Osteoblast (primary cell): ENCODE measurements at regions not wholly inside any gene's neighbourhood (a gene's known extent, or its start where the extent isn't known, plus 50 kb on each side); places are given as distances from the start of the nearest gene placed in this dataset.

Experiments
- DNase-seq: peaks from one replicate; pipeline ENCODE4 v3.0.0; 2011; ENCODE audit warnings: low spot score, mixed read lengths; ENCODE audit not compliant: insufficient read length; ENCODE audit errors: missing footprints
- H2AFZ ChIP-seq: 2 replicates; pipeline ENCODE4 v1.6.0; 2011; ENCODE audit warnings: mild to moderate bottlenecking, low read length
- H3K27ac ChIP-seq: 2 replicates; pipeline ENCODE4 v1.5.1; 2011; ENCODE audit warnings: mild to moderate bottlenecking, low read depth, low read length, moderate library complexity
- H3K27me3 ChIP-seq: 2 replicates; pipeline ENCODE4 v1.6.0; 2012; ENCODE audit warnings: mild to moderate bottlenecking, control low read depth, inconsistent platforms, low read length, moderate library complexity; ENCODE audit not compliant: insufficient read depth
- H3K36me3 ChIP-seq: 2 replicates; pipeline ENCODE4 v1.5.1; 2011; ENCODE audit warnings: mild to moderate bottlenecking, low read length, control low read depth, moderate library complexity; ENCODE audit not compliant: insufficient read depth
- H3K4me1 ChIP-seq: 2 replicates; pipeline ENCODE4 v1.5.1; 2011; ENCODE audit warnings: mild to moderate bottlenecking, low read length, control low read depth, moderate library complexity; ENCODE audit not compliant: insufficient read depth
- H3K4me2 ChIP-seq: 2 replicates; pipeline ENCODE4 v1.6.0; 2011; ENCODE audit warnings: mild to moderate bottlenecking, low read length; ENCODE audit not compliant: insufficient read depth
- H3K4me3 ChIP-seq: fragments of 200-600 bp; sonication (generic); 3 replicates; pipeline ENCODE4 v1.5.1; 2012; ENCODE audit warnings: mild to moderate bottlenecking, low read length, inconsistent platforms; ENCODE audit not compliant: insufficient read depth
- H3K79me2 ChIP-seq: 2 replicates; pipeline ENCODE4 v1.6.0; 2012; ENCODE audit warnings: mild to moderate bottlenecking, low read length, control low read depth, inconsistent platforms; ENCODE audit not compliant: insufficient read depth
- H3K9me3 ChIP-seq: 2 replicates; pipeline ENCODE4 v1.5.1; 2011; ENCODE audit warnings: low read depth, low read length, control low read depth
- H4K20me1 ChIP-seq: 2 replicates; pipeline ENCODE4 v1.6.0; 2012; ENCODE audit warnings: mild to moderate bottlenecking, low read length, control low read depth; ENCODE audit not compliant: insufficient read depth
- TF ChIP-seq, protein P1 (sequence below): IDR thresholded peaks from 2 replicates; pipeline ENCODE4 v1.5.1; 2011; ENCODE audit warnings: mild to moderate bottlenecking, low read depth, low read length, moderate library complexity; ENCODE audit errors: extremely low read depth

DNA sequence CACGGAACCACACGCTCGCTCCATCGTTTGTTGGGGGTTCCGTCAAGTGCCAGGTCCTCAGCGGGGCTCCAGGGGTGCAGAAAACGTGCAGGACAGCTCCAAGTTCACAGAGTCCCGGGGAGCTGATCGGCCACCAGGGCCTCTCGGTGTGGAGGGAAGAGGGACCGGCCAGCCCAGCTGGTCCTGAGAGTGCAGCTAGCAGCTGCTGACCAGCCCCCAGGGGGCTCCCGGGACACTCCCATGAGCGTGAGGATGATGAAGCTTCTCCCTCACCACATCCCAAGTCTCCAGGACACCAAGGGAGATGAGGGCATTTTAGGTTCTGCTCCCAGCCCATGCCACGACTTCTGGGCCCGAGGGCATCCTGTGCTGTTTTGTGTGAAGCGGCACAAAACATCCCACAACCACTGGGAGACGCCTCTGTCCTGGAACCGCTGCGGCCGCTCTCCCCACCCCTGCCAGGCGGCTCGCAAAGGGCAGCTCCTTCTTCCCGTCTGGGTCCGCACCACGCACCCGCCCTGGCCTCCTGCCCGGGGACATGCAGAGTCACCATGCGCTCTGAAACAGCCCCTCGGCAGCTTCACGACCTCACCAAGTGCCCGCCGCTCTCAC lies 67.5 kb upstream of the IRX4 start:
- no peaks in the 10 kb centered on the region for H3K27me3 ChIP-seq
- no peaks in the 10 kb centered on the region for H3K9me3 ChIP-seq
- no peaks in the 10 kb centered on the region for H3K79me2 ChIP-seq
- no peak overlapping the region for H3K4me3 ChIP-seq
- H4K20me1 ChIP-seq, result no peaks in the 10 kb centered on the region
- no peaks in the 10 kb centered on the region for H3K4me1 ChIP-seq
- no peak overlapping the region for H3K27ac ChIP-seq
- TF ChIP-seq, protein P1, sequence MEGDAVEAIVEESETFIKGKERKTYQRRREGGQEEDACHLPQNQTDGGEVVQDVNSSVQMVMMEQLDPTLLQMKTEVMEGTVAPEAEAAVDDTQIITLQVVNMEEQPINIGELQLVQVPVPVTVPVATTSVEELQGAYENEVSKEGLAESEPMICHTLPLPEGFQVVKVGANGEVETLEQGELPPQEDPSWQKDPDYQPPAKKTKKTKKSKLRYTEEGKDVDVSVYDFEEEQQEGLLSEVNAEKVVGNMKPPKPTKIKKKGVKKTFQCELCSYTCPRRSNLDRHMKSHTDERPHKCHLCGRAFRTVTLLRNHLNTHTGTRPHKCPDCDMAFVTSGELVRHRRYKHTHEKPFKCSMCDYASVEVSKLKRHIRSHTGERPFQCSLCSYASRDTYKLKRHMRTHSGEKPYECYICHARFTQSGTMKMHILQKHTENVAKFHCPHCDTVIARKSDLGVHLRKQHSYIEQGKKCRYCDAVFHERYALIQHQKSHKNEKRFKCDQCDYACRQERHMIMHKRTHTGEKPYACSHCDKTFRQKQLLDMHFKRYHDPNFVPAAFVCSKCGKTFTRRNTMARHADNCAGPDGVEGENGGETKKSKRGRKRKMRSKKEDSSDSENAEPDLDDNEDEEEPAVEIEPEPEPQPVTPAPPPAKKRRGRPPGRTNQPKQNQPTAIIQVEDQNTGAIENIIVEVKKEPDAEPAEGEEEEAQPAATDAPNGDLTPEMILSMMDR, result no peak
- H3K4me2 ChIP-seq, result no peak overlapping the region
- peak; percentile 30 for DNase-seq
- H2AFZ ChIP-seq, result no peak overlapping the region
- H3K36me3 ChIP-seq, result no peaks in the 10 kb centered on the region

DNA sequence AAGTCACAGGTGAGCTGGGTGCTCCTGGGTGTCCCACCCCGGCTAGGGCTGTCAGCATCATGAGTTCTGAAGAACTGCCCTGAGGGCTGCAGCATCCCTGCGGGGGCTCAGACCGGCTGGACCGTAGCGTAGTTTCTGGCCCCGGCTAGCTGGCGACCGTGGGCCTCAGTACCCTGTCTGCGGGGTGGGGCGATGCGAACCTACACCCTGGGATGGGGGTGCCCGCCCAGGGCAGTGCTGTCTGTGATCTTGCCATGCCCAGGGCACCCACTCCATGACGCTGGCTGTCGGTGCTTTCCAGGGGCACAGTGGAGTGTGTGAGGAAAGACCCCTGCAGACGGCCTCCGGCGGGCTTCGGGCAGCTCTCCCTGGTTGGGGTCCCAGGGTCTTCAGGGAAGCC lies 66.5 kb upstream of the IRX4 start:
- Histone ChIP-seq H3K27ac (no peak overlapping the region), H3K4me3 (no peak overlapping the region), H3K4me1 (no peaks in the 10 kb centered on the region), H3K4me2 (no peak overlapping the region), H3K9me3 (no peaks in the 10 kb centered on the region), H3K36me3 (no peaks in the 10 kb centered on the region), H2AFZ (no peak overlapping the region), H3K79me2 (no peaks in the 10 kb centered on the region), H3K27me3 (no peaks in the 10 kb centered on the region), H4K20me1 (no peaks in the 10 kb centered on the region)
- TF ChIP-seq, protein P1, result no peak
- DNase-seq, result no peak

DNA sequence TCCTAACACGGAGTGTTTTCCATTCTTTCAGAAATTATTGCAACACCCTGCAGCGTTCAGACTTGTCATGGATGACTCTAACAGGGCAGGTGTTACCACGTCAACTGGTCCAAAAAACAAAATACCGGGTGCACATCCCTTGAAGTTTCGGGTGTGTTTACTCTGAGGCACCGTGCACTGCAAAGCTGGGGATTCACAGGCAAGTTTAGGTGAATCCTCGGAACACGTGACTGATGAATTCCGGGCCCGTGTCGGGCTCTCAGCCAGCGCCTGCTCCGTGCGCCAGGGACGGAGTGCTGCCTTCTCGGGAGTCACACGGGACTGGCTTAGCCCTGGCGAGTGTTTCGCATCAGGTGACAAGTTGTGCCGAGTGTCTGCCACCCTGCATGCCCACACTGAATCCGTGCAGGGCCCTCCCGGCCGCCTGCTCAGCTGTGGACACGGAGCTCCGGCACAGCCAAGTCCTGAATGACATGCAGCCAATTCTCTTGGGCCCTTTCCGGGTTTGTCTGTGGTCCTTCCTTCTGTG lies 66.0 kb upstream of the IRX4 start:
- H3K4me2 ChIP-seq, result no peak overlapping the region
- H3K4me1 ChIP-seq, result no peaks in the 10 kb centered on the region
- no peaks in the 10 kb centered on the region for H3K9me3 ChIP-seq
- no peak overlapping the region for H2AFZ ChIP-seq
- no peaks in the 10 kb centered on the region for H3K27me3 ChIP-seq
- H3K27ac ChIP-seq, result no peak overlapping the region
- no peaks in the 10 kb centered on the region for H4K20me1 ChIP-seq
- H3K79me2 ChIP-seq, result no peaks in the 10 kb centered on the region
- TF ChIP-seq, protein P1, result no peak
- DNase-seq, result no peak
- no peaks in the 10 kb centered on the region for H3K36me3 ChIP-seq
- H3K4me3 ChIP-seq, result no peak overlapping the region

DNA sequence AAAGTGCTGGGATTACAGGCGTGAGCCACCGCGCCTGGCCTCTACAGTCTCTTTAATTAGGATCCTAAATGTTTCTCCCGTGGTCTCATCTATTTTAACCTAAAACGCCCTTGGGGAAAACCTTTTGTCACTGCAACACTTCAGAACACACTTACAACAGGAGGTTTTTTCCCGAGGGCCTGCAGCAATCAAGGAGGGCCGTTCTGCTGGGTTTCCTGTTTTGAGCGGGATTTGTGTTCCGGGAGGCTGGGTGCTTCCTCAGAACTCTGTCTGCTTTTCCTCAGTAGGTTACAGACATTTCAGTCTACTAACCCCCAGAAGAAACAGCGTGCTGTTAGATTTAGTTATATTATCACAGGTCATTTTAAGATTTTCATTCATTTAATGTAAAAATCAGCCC lies 65.4 kb upstream of the IRX4 start:
- no peak overlapping the region for H3K4me2 ChIP-seq
- H3K4me1 ChIP-seq, result no peaks in the 10 kb centered on the region
- TF ChIP-seq, protein P1, result no peak
- no peaks in the 10 kb centered on the region for H3K36me3 ChIP-seq
- no peak overlapping the region for H3K27ac ChIP-seq
- H2AFZ ChIP-seq, result no peak overlapping the region
- H3K79me2 ChIP-seq, result no peaks in the 10 kb centered on the region
- H4K20me1 ChIP-seq, result no peaks in the 10 kb centered on the region
- no peak overlapping the region for H3K4me3 ChIP-seq
- no peaks in the 10 kb centered on the region for H3K27me3 ChIP-seq
- no peak for DNase-seq
- H3K9me3 ChIP-seq, result no peaks in the 10 kb centered on the region
